ENCODE measurements at regions not wholly inside any gene's neighbourhood (a gene's known extent, or its start where the extent isn't known, plus 50 kb on each side); places are given as distances from the start of the nearest gene placed in this dataset.

- TF ChIP-seq EZH2phosphoT487 (conservative IDR thresholded peaks at IDR 0.05; ENCODE audit: low read length): no peak
- TF ChIP-seq, protein P1, sequence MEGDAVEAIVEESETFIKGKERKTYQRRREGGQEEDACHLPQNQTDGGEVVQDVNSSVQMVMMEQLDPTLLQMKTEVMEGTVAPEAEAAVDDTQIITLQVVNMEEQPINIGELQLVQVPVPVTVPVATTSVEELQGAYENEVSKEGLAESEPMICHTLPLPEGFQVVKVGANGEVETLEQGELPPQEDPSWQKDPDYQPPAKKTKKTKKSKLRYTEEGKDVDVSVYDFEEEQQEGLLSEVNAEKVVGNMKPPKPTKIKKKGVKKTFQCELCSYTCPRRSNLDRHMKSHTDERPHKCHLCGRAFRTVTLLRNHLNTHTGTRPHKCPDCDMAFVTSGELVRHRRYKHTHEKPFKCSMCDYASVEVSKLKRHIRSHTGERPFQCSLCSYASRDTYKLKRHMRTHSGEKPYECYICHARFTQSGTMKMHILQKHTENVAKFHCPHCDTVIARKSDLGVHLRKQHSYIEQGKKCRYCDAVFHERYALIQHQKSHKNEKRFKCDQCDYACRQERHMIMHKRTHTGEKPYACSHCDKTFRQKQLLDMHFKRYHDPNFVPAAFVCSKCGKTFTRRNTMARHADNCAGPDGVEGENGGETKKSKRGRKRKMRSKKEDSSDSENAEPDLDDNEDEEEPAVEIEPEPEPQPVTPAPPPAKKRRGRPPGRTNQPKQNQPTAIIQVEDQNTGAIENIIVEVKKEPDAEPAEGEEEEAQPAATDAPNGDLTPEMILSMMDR (IDR thresholded peaks at IDR 0.05; ENCODE audit: insufficient read depth, low read length, poor library complexity, severe bottlenecking): no peak
- Histone ChIP-seq H3K9me2 (replicated peaks; ENCODE audit: insufficient read depth, low read length) (no peaks in the 10 kb centered on the region), H4K20me1 (ENCODE audit: low read depth, low read length) (no peaks in the 10 kb centered on the region), H3K27ac (ENCODE audit: low read depth, low read length) (no peak overlapping the region), H3K9ac (ENCODE audit: low read length) (no peak overlapping the region), H2AFZ (ENCODE audit: low read depth, low read length, severe bottlenecking) (no peak overlapping the region), H3K36me3 (ENCODE audit: low read length) (no peaks in the 10 kb centered on the region), H3K9me3 (ENCODE audit: insufficient read depth, low read length) (no peaks in the 10 kb centered on the region), H3K79me2 (ENCODE audit: insufficient read depth, low read length) (no peaks in the 10 kb centered on the region), H3K27me3 (ENCODE audit: low read length) (no peaks in the 10 kb centered on the region), H3K4me2 (ENCODE audit: low read depth, low read length, poor library complexity, severe bottlenecking) (no peak overlapping the region), H3K4me3 (ENCODE audit: insufficient read depth, low read length, poor library complexity, severe bottlenecking) (no peak overlapping the region), H3F3A (ENCODE audit: insufficient read depth) (no peaks in the 10 kb centered on the region)
Measured at GRCh38 chr5:102036927-102037326, 259.2 kb downstream of the SLCO4C1 start.

GRCh38 chr5:102031711-102032110 is 264.4 kb downstream of the SLCO4C1 start:
- TF ChIP-seq EZH2phosphoT487 (conservative IDR thresholded peaks at IDR 0.05; ENCODE audit: low read length): no peak
- TF ChIP-seq, protein P1 (IDR thresholded peaks at IDR 0.05; ENCODE audit: insufficient read depth, low read length, poor library complexity, severe bottlenecking): no peak
- H3F3A ChIP-seq (ENCODE audit: insufficient read depth): no peaks in the 10 kb centered on the region
- no peaks in the 10 kb centered on the region for H3K36me3 ChIP-seq (ENCODE audit: low read length)

DNA sequence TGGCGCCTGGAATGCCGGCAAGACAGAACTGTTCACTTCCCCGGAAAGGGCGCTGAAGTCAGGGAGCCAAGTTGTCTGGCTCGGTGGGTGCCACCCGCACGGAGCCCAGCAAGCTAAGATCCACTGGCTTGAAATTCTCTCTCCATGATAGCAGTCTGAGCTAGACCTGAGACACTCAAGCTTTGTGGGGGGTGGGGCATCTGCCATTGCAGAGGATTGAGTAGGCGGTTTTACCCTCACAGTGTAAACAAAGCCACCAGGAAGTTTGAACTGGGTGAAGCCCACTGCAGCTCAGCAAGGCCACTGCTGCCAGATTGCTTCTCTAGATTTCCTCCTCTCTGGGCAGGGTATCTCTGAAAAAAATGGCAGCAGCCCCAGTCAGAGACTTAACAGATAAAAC is 277.4 kb downstream of the SLCO4C1 start:
- Histone ChIP-seq H3K36me3 (ENCODE audit: low read length) (no peaks in the 10 kb centered on the region), H3K4me2 (ENCODE audit: low read depth, low read length, poor library complexity, severe bottlenecking) (no peak overlapping the region), H3F3A (ENCODE audit: insufficient read depth) (no peaks in the 10 kb centered on the region), H2AFZ (ENCODE audit: low read depth, low read length, severe bottlenecking) (no peak overlapping the region), H3K9me3 (ENCODE audit: insufficient read depth, low read length) (no peaks in the 10 kb centered on the region), H3K79me2 (ENCODE audit: insufficient read depth, low read length) (no peaks in the 10 kb centered on the region), H3K27ac (ENCODE audit: low read depth, low read length) (no peak overlapping the region), H3K9me2 (replicated peaks; ENCODE audit: insufficient read depth, low read length) (no peaks in the 10 kb centered on the region), H3K4me3 (ENCODE audit: insufficient read depth, low read length, poor library complexity, severe bottlenecking) (no peak overlapping the region), H3K27me3 (ENCODE audit: low read length) (no peaks in the 10 kb centered on the region), H4K20me1 (ENCODE audit: low read depth, low read length) (no peaks in the 10 kb centered on the region), H3K9ac (ENCODE audit: low read length) (no peak overlapping the region)
- TF ChIP-seq, protein P1 (IDR thresholded peaks at IDR 0.05; ENCODE audit: insufficient read depth, low read length, poor library complexity, severe bottlenecking): no peak
- no peak for TF ChIP-seq EZH2phosphoT487 (conservative IDR thresholded peaks at IDR 0.05; ENCODE audit: low read length)

More at GRCh38 chr5:102031711-102032110, 264.4 kb downstream of the SLCO4C1 start:
- Histone ChIP-seq H3K9me2 (replicated peaks; ENCODE audit: insufficient read depth, low read length) (no peaks in the 10 kb centered on the region), H3K9me3 (ENCODE audit: insufficient read depth, low read length) (no peaks in the 10 kb centered on the region), H4K20me1 (ENCODE audit: low read depth, low read length) (no peaks in the 10 kb centered on the region), H3K9ac (ENCODE audit: low read length) (no peak overlapping the region), H2AFZ (ENCODE audit: low read depth, low read length, severe bottlenecking) (no peak overlapping the region), H3K27me3 (ENCODE audit: low read length) (no peaks in the 10 kb centered on the region), H3K27ac (ENCODE audit: low read depth, low read length) (no peak overlapping the region), H3K4me3 (ENCODE audit: insufficient read depth, low read length, poor library complexity, severe bottlenecking) (no peak overlapping the region), H3K4me2 (ENCODE audit: low read depth, low read length, poor library complexity, severe bottlenecking) (no peak overlapping the region), H3K79me2 (ENCODE audit: insufficient read depth, low read length) (no peaks in the 10 kb centered on the region)

Data from SU-DHL-6 (cell line).